ENCODE measurements at regions not wholly inside any gene's neighbourhood (a gene's known extent, or its start where the extent isn't known, plus 50 kb on each side); places are given as distances from the start of the nearest gene placed in this dataset.

GRCh38 chr3:150291515-150291914 is 116.6 kb upstream of the TSC22D2 start:
- Histone ChIP-seq H3K9me3 (ENCODE audit: low read depth) (no peaks in the 10 kb centered on the region), H3K79me2 (no peaks in the 10 kb centered on the region), H2AFZ (no peak overlapping the region), H3K27ac (no peak overlapping the region), H3K27me3 (no peaks in the 10 kb centered on the region), H3K4me3 (no peak overlapping the region), H3K4me2 (no peak overlapping the region), H4K20me1 (ENCODE audit: insufficient read depth, poor library complexity, severe bottlenecking) (no peaks in the 10 kb centered on the region), H3K4me1 (ENCODE audit: insufficient read depth) (peaks cover 8% of the 10 kb centered on the region), H3K36me3 (replicated peaks; ENCODE audit: insufficient read depth, low read depth) (no peaks in the 10 kb centered on the region), H3K9me2 (replicated peaks; ENCODE audit: insufficient read depth) (no peaks in the 10 kb centered on the region)
- no peak for DNase-seq (ENCODE audit: low spot score)
- TF ChIP-seq, protein P1, sequence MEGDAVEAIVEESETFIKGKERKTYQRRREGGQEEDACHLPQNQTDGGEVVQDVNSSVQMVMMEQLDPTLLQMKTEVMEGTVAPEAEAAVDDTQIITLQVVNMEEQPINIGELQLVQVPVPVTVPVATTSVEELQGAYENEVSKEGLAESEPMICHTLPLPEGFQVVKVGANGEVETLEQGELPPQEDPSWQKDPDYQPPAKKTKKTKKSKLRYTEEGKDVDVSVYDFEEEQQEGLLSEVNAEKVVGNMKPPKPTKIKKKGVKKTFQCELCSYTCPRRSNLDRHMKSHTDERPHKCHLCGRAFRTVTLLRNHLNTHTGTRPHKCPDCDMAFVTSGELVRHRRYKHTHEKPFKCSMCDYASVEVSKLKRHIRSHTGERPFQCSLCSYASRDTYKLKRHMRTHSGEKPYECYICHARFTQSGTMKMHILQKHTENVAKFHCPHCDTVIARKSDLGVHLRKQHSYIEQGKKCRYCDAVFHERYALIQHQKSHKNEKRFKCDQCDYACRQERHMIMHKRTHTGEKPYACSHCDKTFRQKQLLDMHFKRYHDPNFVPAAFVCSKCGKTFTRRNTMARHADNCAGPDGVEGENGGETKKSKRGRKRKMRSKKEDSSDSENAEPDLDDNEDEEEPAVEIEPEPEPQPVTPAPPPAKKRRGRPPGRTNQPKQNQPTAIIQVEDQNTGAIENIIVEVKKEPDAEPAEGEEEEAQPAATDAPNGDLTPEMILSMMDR (IDR thresholded peaks at IDR 0.05; ENCODE audit: poor library complexity) = no peak
- no peak for TF ChIP-seq EZH2phosphoT487 (IDR thresholded peaks at IDR 0.05; ENCODE audit: low read depth, severe bottlenecking, unreplicated experiment)
- TF ChIP-seq EZH2 (IDR thresholded peaks at IDR 0.05; ENCODE audit: borderline replicate concordance) = no peak

GRCh38 chr3:150286390-150287147 is 121.5 kb upstream of the TSC22D2 start:
- peaks cover 5% of the 10 kb centered on the region for H3K4me1 ChIP-seq (ENCODE audit: insufficient read depth)
- peak overlapping the region; percentile 52 for H2AFZ ChIP-seq
- WGBS (ENCODE audit: low lambda C conversion rate, missing lambda C conversion rate) = 54% methylated on average over 6 of the region's 6 CpGs
- no peaks in the 10 kb centered on the region for H3K27me3 ChIP-seq
- H3K4me3 ChIP-seq = no peak overlapping the region
- H3K27ac ChIP-seq = peak overlapping the region; percentile 81
- H4K20me1 ChIP-seq (ENCODE audit: insufficient read depth, poor library complexity, severe bottlenecking) = no peaks in the 10 kb centered on the region
- TF ChIP-seq, protein P1 (IDR thresholded peaks at IDR 0.05; ENCODE audit: poor library complexity) = peak; percentile 67
- TF ChIP-seq EZH2 (IDR thresholded peaks at IDR 0.05; ENCODE audit: borderline replicate concordance) (no peak), EZH2phosphoT487 (IDR thresholded peaks at IDR 0.05; ENCODE audit: low read depth, severe bottlenecking, unreplicated experiment) (no peak)
- no peaks in the 10 kb centered on the region for H3K36me3 ChIP-seq (replicated peaks; ENCODE audit: insufficient read depth, low read depth)
- no peaks in the 10 kb centered on the region for H3K9me3 ChIP-seq (ENCODE audit: low read depth)
- DNase-seq (ENCODE audit: low spot score) = peak; percentile 64
- H3K9me2 ChIP-seq (replicated peaks; ENCODE audit: insufficient read depth) = no peaks in the 10 kb centered on the region
- no peaks in the 10 kb centered on the region for H3K79me2 ChIP-seq
- H3K4me2 ChIP-seq = peak overlapping the region; percentile 45

GRCh38 chr3:150285601-150286000 is 122.5 kb upstream of the TSC22D2 start:
- no peak for TF ChIP-seq EZH2 (IDR thresholded peaks at IDR 0.05; ENCODE audit: borderline replicate concordance)
- TF ChIP-seq, protein P1 (IDR thresholded peaks at IDR 0.05; ENCODE audit: poor library complexity) = no peak
- TF ChIP-seq EZH2phosphoT487 (IDR thresholded peaks at IDR 0.05; ENCODE audit: low read depth, severe bottlenecking, unreplicated experiment) = no peak
- Histone ChIP-seq H3K4me3 (no peak overlapping the region), H3K36me3 (replicated peaks; ENCODE audit: insufficient read depth, low read depth) (no peaks in the 10 kb centered on the region), H2AFZ (no peak overlapping the region), H3K9me2 (replicated peaks; ENCODE audit: insufficient read depth) (no peaks in the 10 kb centered on the region), H3K27me3 (no peaks in the 10 kb centered on the region), H3K27ac (peak overlapping the region; percentile 81), H4K20me1 (ENCODE audit: insufficient read depth, poor library complexity, severe bottlenecking) (no peaks in the 10 kb centered on the region), H3K9me3 (ENCODE audit: low read depth) (no peaks in the 10 kb centered on the region), H3K4me2 (no peak overlapping the region), H3K4me1 (ENCODE audit: insufficient read depth) (peaks cover 5% of the 10 kb centered on the region), H3K79me2 (no peaks in the 10 kb centered on the region)
- WGBS (ENCODE audit: low lambda C conversion rate, missing lambda C conversion rate) = 93% methylated on average over 2 of the region's 2 CpGs
- no peak for DNase-seq (ENCODE audit: low spot score)

Measured in hepatocyte (in vitro differentiated cells).